H1 (cell line): ENCODE measurements at regions not wholly inside any gene's neighbourhood (a gene's known extent, or its start where the extent isn't known, plus 50 kb on each side); places are given as distances from the start of the nearest gene placed in this dataset.

Experiments
- CTCF ChIA-PET: fragments of 300-600 bp; sonication (Branson Sonifier 250); formaldehyde crosslinking; loops from one replicate; lab custom pipeline; 2021; ENCODE audit not compliant: partially characterized antibody; lab: Charles Lee
- POLR2A ChIA-PET: fragments of 300-600 bp; sonication (Branson Sonifier 250); formaldehyde crosslinking; loops from one replicate; lab custom pipeline; 2021; ENCODE audit warnings: inconsistent platforms; ENCODE audit not compliant: partially characterized antibody; lab: Charles Lee
- DNase-seq, 2 experiments: peaks; one replicate each; pipeline versions ENCODE4 v3.0.0 to v3.0.0-alpha.2; 2010 to 2022; ENCODE audit warnings: low spot score in 2 of 2, low read depth in 1 of 2, mixed read lengths in 1 of 2
- FAIRE-seq: peaks from 2 replicates; lab custom pipeline; 2011; peaks lifted over from hg19 to GRCh38; lab: Jason Lieb, UNC
- H2AFZ ChIP-seq: 2 replicates; pipeline ENCODE4 v1.8.1; 2012; ENCODE audit warnings: low read length, inconsistent platforms
- H2AK5ac ChIP-seq: 2 replicates; pipeline ENCODE4 v1.6.1; 2013; ENCODE audit warnings: low read depth, low read length
- H2BK120ac ChIP-seq: replicated peaks from 2 replicates; pipeline ENCODE3; 2013; ENCODE audit warnings: low read depth, low read length, inconsistent platforms
- H2BK12ac ChIP-seq: 2 replicates; pipeline ENCODE4 v1.6.1; 2013; ENCODE audit warnings: low read depth, low read length
- H2BK15ac ChIP-seq: 2 replicates; pipeline ENCODE4 v1.6.1; 2013; ENCODE audit warnings: low read length
- H2BK20ac ChIP-seq: 2 replicates; pipeline ENCODE4 v1.6.1; 2013; ENCODE audit warnings: low read length
- H2BK5ac ChIP-seq: 2 replicates; pipeline ENCODE4 v1.6.1; 2013; ENCODE audit warnings: low read depth, low read length
- H3K14ac ChIP-seq: 2 replicates; pipeline ENCODE4 v1.6.1; 2013; ENCODE audit warnings: inconsistent platforms; ENCODE audit not compliant: insufficient read length
- H3K18ac ChIP-seq: 2 replicates; pipeline ENCODE4 v1.6.1; 2013; ENCODE audit warnings: low read length; ENCODE audit errors: extremely low read depth
- H3K23ac ChIP-seq: 2 replicates; pipeline ENCODE4 v1.6.1; 2013; ENCODE audit warnings: inconsistent platforms; ENCODE audit not compliant: insufficient read length
- H3K23me2 ChIP-seq: 2 replicates; pipeline ENCODE4 v1.6.1; 2013; ENCODE audit warnings: low read depth, low read length
- H3K27ac ChIP-seq: 2 replicates; pipeline ENCODE4 v1.6.1; 2011; ENCODE audit warnings: low read depth, low read length, inconsistent platforms
- H3K27me3 ChIP-seq, 4 experiments: replicated peaks in 1 of 4; 1 replicate in 1 of 4; 2 replicates in 3 of 4; pipeline versions ENCODE4 v1.6.1 to v1.8.1; 2011 to 2013; ENCODE audit warnings: low read length in 3 of 4, mild to moderate bottlenecking in 3 of 4, inconsistent platforms in 2 of 4, mixed read lengths in 2 of 4, moderate library complexity in 1 of 4; ENCODE audit not compliant: control insufficient read depth in 3 of 4, insufficient read depth in 3 of 4; ENCODE audit errors: extremely low read depth in 1 of 4
- H3K36me3 ChIP-seq, 4 experiments: 2 replicates each; pipeline versions ENCODE4 v1.6.1 to v1.8.1; 2011 to 2013; ENCODE audit warnings: mild to moderate bottlenecking in 4 of 4, low read length in 3 of 4, moderate library complexity in 2 of 4, control low read depth in 1 of 4, inconsistent platforms in 1 of 4; ENCODE audit not compliant: insufficient read depth in 4 of 4, control insufficient read depth in 2 of 4
- H3K4ac ChIP-seq: replicated peaks from 2 replicates; pipeline ENCODE3; 2013; ENCODE audit warnings: low read length, low read depth, mixed read lengths, inconsistent platforms; ENCODE audit not compliant: insufficient read length
- H3K4me1 ChIP-seq, 4 experiments: replicated peaks in 1 of 4; 1 replicate in 1 of 4; 2 replicates in 3 of 4; pipeline versions ENCODE4 v1.6.1 to v1.8.1; 2011 to 2013; ENCODE audit warnings: low read length in 3 of 4, inconsistent platforms in 2 of 4, mixed read lengths in 1 of 4; ENCODE audit not compliant: insufficient read depth in 4 of 4, control insufficient read depth in 3 of 4
- H3K4me2 ChIP-seq, 2 experiments: 2 replicates each; pipeline versions ENCODE4 v1.6.1 to v1.8.1; 2011 to 2013; ENCODE audit warnings: low read depth in 2 of 2, low read length in 2 of 2, control low read depth in 1 of 2, inconsistent platforms in 1 of 2, mild to moderate bottlenecking in 1 of 2; ENCODE audit not compliant: insufficient read depth in 1 of 2
- H3K4me3 ChIP-seq, 4 experiments: fragments of 200-600, 300-600 bp in 1 of 4; sonication (generic), shearing (Covaris generic), sonication (Bioruptor Twin) in 1 of 4; 2 replicates each; pipeline versions ENCODE4 v1.5.1 to v1.8.1; 2011 to 2016; ENCODE audit warnings: low read length in 4 of 4, low read depth in 3 of 4, control low read depth in 2 of 4, inconsistent platforms in 2 of 4, mild to moderate bottlenecking in 2 of 4, mixed read lengths in 1 of 4, moderate library complexity in 1 of 4; ENCODE audit not compliant: insufficient read depth in 2 of 4; ENCODE audit errors: extremely low read depth in 1 of 4
- H3K56ac ChIP-seq: replicated peaks from 2 replicates; pipeline ENCODE3; 2013; ENCODE audit warnings: low read depth, mild to moderate bottlenecking, mixed read lengths, low read length, inconsistent platforms; ENCODE audit not compliant: insufficient read length
- H3K79me1 ChIP-seq: 2 replicates; pipeline ENCODE4 v1.6.1; 2013; ENCODE audit warnings: low read depth, low read length, control low read depth
- H3K79me2 ChIP-seq, 2 experiments: 2 replicates each; pipeline versions ENCODE4 v1.6.1 to v1.8.1; 2012 to 2013; ENCODE audit warnings: low read length in 2 of 2, mild to moderate bottlenecking in 2 of 2, inconsistent platforms in 1 of 2; ENCODE audit not compliant: insufficient read depth in 2 of 2, control insufficient read depth in 1 of 2
- H3K9ac ChIP-seq, 4 experiments: replicated peaks in 1 of 4; 1 replicate in 1 of 4; 2 replicates in 3 of 4; pipeline versions ENCODE4 v1.6.1 to v1.8.1; 2011 to 2013; ENCODE audit warnings: low read depth in 3 of 4, low read length in 3 of 4, control low read depth in 2 of 4, mild to moderate bottlenecking in 2 of 4, moderate library complexity in 2 of 4, inconsistent platforms in 1 of 4; ENCODE audit errors: extremely low read depth in 1 of 4
- H3K9me3 ChIP-seq, 2 experiments: 2 replicates each; pipeline versions ENCODE4 v1.6.1 to v1.8.1; 2012 to 2013; ENCODE audit warnings: mild to moderate bottlenecking in 2 of 2, moderate library complexity in 2 of 2, control low read depth in 1 of 2, inconsistent platforms in 1 of 2, low read depth in 1 of 2, low read length in 1 of 2, mixed read lengths in 1 of 2; ENCODE audit not compliant: insufficient read depth in 2 of 2
- H4K20me1 ChIP-seq, 2 experiments: replicated peaks in 1 of 2; 2 replicates each; pipeline versions ENCODE3 to v1.8.1; 2011 to 2013; ENCODE audit warnings: inconsistent platforms in 2 of 2, low read length in 2 of 2, mild to moderate bottlenecking in 1 of 2; ENCODE audit not compliant: insufficient read depth in 2 of 2, control insufficient read depth in 1 of 2
- H4K5ac ChIP-seq: 2 replicates; pipeline ENCODE4 v1.6.1; 2013; ENCODE audit warnings: low read length, low read depth, mixed read lengths, inconsistent platforms; ENCODE audit not compliant: insufficient read length
- H4K8ac ChIP-seq: 2 replicates; pipeline ENCODE4 v1.8.0; 2013; ENCODE audit warnings: mild to moderate bottlenecking, moderate library complexity, low read length, inconsistent platforms; ENCODE audit not compliant: insufficient read depth; ENCODE audit errors: extremely low read depth
- H4K91ac ChIP-seq: replicated peaks from 2 replicates; pipeline ENCODE3; 2013; ENCODE audit warnings: low read length, mixed read lengths, inconsistent platforms; ENCODE audit not compliant: insufficient read length
- CBX5 ChIP-seq: fragments of 300-800, 300-1000 bp; sonication (generic); IDR thresholded peaks from 2 replicates; pipeline ENCODE4 v1.7.1; 2016; ENCODE audit warnings: antibody characterized with exemption, low read length, low read depth
- CTCF ChIP-seq, 3 experiments: IDR thresholded peaks; 1 replicate in 2 of 3; 2 replicates in 1 of 3; pipeline versions ENCODE4 v1.5.1 to v1.6.1; 2011; ENCODE audit warnings: low read length in 3 of 3, mild to moderate bottlenecking in 3 of 3, inconsistent platforms in 2 of 3, low read depth in 1 of 3, moderate library complexity in 1 of 3; ENCODE audit not compliant: insufficient read depth in 1 of 3; ENCODE audit errors: control extremely low read depth in 1 of 3
- FOSL1 ChIP-seq: IDR thresholded peaks from 2 replicates; pipeline ENCODE4 v1.6.1; 2011; ENCODE audit warnings: mild to moderate bottlenecking, low read depth, low read length, moderate library complexity; ENCODE audit not compliant: insufficient read depth
- GTF2F1 ChIP-seq: IDR thresholded peaks from 2 replicates; pipeline ENCODE4 v1.6.1; 2012; ENCODE audit warnings: low read depth, low read length, improper control_type of control experiment, borderline replicate concordance
- HDAC2 ChIP-seq, 2 experiments: fragments of 300-600 bp in 1 of 2; sonication (generic) in 1 of 2; IDR thresholded peaks; 2 replicates each; pipeline ENCODE4 v1.6.1; 2011 to 2012; ENCODE audit warnings: low read depth in 2 of 2, low read length in 2 of 2, mild to moderate bottlenecking in 2 of 2, moderate library complexity in 2 of 2, borderline replicate concordance in 1 of 2, inconsistent platforms in 1 of 2
- PHF8 ChIP-seq: fragments of 200-600 bp; sonication (generic); conservative IDR thresholded peaks from 2 replicates; pipeline ENCODE4 v1.7.1; 2012; ENCODE audit warnings: low read depth, mild to moderate bottlenecking, inconsistent platforms, low read length, moderate library complexity
- POU5F1 ChIP-seq: IDR thresholded peaks from 2 replicates; pipeline ENCODE4 v1.6.1; 2011; ENCODE audit warnings: low read depth, mild to moderate bottlenecking, low read length, moderate library complexity
- RFX5 ChIP-seq: IDR thresholded peaks from 2 replicates; pipeline ENCODE4 v1.6.1; 2011; ENCODE audit warnings: low read depth, low read length, improper control_type of control experiment, borderline replicate concordance
- TBP ChIP-seq: IDR thresholded peaks from 2 replicates; pipeline ENCODE4 v1.6.1; 2011; ENCODE audit warnings: low read depth, low read length, improper control_type of control experiment
- USF2 ChIP-seq: IDR thresholded peaks from 2 replicates; pipeline ENCODE4 v1.6.1; 2011; ENCODE audit warnings: low read length, improper control_type of control experiment
- ZNF274 ChIP-seq: IDR thresholded peaks from 2 replicates; pipeline ENCODE4 v1.7.0; 2012; ENCODE audit warnings: low read length, borderline replicate concordance; ENCODE audit errors: extremely low read depth
- WGBS, 2 experiments: shearing (Covaris generic) in 1 of 2; methylation state at CpG; one replicate each; pipeline versions ENCODE4 v1.1.6 to v1.1.7; 2013 to 2015; ENCODE audit warnings: low lambda C conversion rate in 2 of 2, mixed read lengths in 2 of 2, inconsistent platforms in 1 of 2, low coverage in 1 of 2, missing lambda C conversion rate in 1 of 2; ENCODE audit not compliant: insufficient replicate concordance in 2 of 2, insufficient coverage in 1 of 2, insufficient read length in 1 of 2; ENCODE audit errors: extremely low coverage in 1 of 2, missing lambda C conversion rate in 1 of 2; 5-methylcytosine and 5-hydroxymethylcytosine counted together

GRCh38 chr7:118094044-118094443 lies 89.9 kb upstream of the LSM8 start:
- no peak overlapping the region for H2AK5ac ChIP-seq
- no peaks in the 10 kb centered on the region for H4K20me1 ChIP-seq
- no peak overlapping the region for H3K23ac ChIP-seq
- no peaks in the 10 kb centered on the region for H3K4me1 ChIP-seq
- no peak overlapping the region for H2BK12ac ChIP-seq
- H4K91ac ChIP-seq = no peak overlapping the region
- no peak overlapping the region for H2BK5ac ChIP-seq
- H3K9me3 ChIP-seq = no peaks in the 10 kb centered on the region
- no peaks in the 10 kb centered on the region for H3K79me1 ChIP-seq
- H4K8ac ChIP-seq = no peak overlapping the region
- ChIA-PET CTCF (interaction anchor here (0.6 to 2.6 kb wide), 2 partner anchors 101 to 119 kb away, joined by 3 to 11 read pairs; no protein-coding TSS in a partner anchor), POLR2A (no interaction called here)
- no peak overlapping the region for H3K4ac ChIP-seq
- no peaks in the 10 kb centered on the region for H3K23me2 ChIP-seq
- no peak overlapping the region for H3K14ac ChIP-seq
- H3K36me3 ChIP-seq = no peaks in the 10 kb centered on the region
- 91% methylated on average over 1 of the region's 1 CpG; no CpG with 5 or more reads in 1 of the 2 experiments for WGBS, 2 experiments
- H3K4me3 ChIP-seq = no peak overlapping the region
- DNase-seq (no peak), FAIRE-seq (no peak)
- no peaks in the 10 kb centered on the region for H3K79me2 ChIP-seq
- H3K27me3 ChIP-seq = no peaks in the 10 kb centered on the region
- H3K9ac ChIP-seq = no peak overlapping the region
- H3K18ac ChIP-seq = no peak overlapping the region
- no peak overlapping the region for H2BK120ac ChIP-seq
- H2BK20ac ChIP-seq = no peak overlapping the region
- no peak overlapping the region for H3K56ac ChIP-seq
- H4K5ac ChIP-seq = no peak overlapping the region
- H2BK15ac ChIP-seq = no peak overlapping the region
- H2AFZ ChIP-seq = no peak overlapping the region
- H3K27ac ChIP-seq = no peak overlapping the region
- no peak overlapping the region for H3K4me2 ChIP-seq
- TF ChIP-seq ZNF274 = no peak
- TF ChIP-seq CBX5 = no peak
- TF ChIP-seq CTCF (IDR thresholded peaks at IDR 0.05; ENCODE audit: control extremely low read depth in 1 of 3, insufficient read depth in 1 of 3, low read depth in 1 of 3, low read length in 3 of 3) = no peak
- no peak for TF ChIP-seq HDAC2 (IDR thresholded peaks at IDR 0.05; ENCODE audit: borderline replicate concordance in 1 of 2, low read depth in 2 of 2, low read length in 2 of 2)
- no peak for TF ChIP-seq PHF8
- no peak for TF ChIP-seq RFX5
- no peak for TF ChIP-seq USF2
- TF ChIP-seq FOSL1 = no peak
- no peak for TF ChIP-seq GTF2F1
- no peak for TF ChIP-seq TBP
- no peak for TF ChIP-seq POU5F1
